ENCODE measurements at regions not wholly inside any gene's neighbourhood (a gene's known extent, or its start where the extent isn't known, plus 50 kb on each side); places are given as distances from the start of the nearest gene placed in this dataset.

GRCh38 chr7:118328505-118329211 lies 104.2 kb downstream of the ANKRD7 start:
- no peaks in the 10 kb centered on the region for H3K36me3 ChIP-seq (ENCODE audit: control insufficient read depth in 1 of 2, insufficient read depth in 2 of 2, low read length in 2 of 2)
- no peak overlapping the region for H3K27ac ChIP-seq (ENCODE audit: low read length)
- no peak overlapping the region for H3K4me3 ChIP-seq (ENCODE audit: low read depth in 1 of 2, low read length in 2 of 2)
- H3K9me3 ChIP-seq (ENCODE audit: control insufficient read depth in 1 of 2, low read length in 2 of 2): no peaks in the 10 kb centered on the region
- H3K27me3 ChIP-seq (ENCODE audit: low read depth, low read length): no peaks in the 10 kb centered on the region
- H3K4me1 ChIP-seq (ENCODE audit: control insufficient read depth in 1 of 2, insufficient read depth in 2 of 2, low read length in 2 of 2): no peaks in the 10 kb centered on the region

- Histone ChIP-seq H3K4me1 (ENCODE audit: control insufficient read depth in 1 of 2, insufficient read depth in 2 of 2, low read length in 2 of 2) (no peaks in the 10 kb centered on the region), H3K27me3 (ENCODE audit: low read depth, low read length) (no peaks in the 10 kb centered on the region), H3K27ac (ENCODE audit: low read length) (no peak overlapping the region)
Measured at GRCh38 chr7:118330388-118330787, 105.9 kb downstream of the ANKRD7 start.

GRCh38 chr7:118346748-118347147 lies 122.2 kb downstream of the ANKRD7 start:
- Histone ChIP-seq H3K9me3 (ENCODE audit: control insufficient read depth in 1 of 2, low read length in 2 of 2) (no peaks in the 10 kb centered on the region), H3K4me1 (ENCODE audit: control insufficient read depth in 1 of 2, insufficient read depth in 2 of 2, low read length in 2 of 2) (no peaks in the 10 kb centered on the region), H3K36me3 (ENCODE audit: control insufficient read depth in 1 of 2, insufficient read depth in 2 of 2, low read length in 2 of 2) (no peaks in the 10 kb centered on the region), H3K27ac (ENCODE audit: low read length) (no peak overlapping the region), H3K27me3 (ENCODE audit: low read depth, low read length) (no peaks in the 10 kb centered on the region), H3K4me3 (ENCODE audit: low read depth in 1 of 2, low read length in 2 of 2) (no peak overlapping the region)

More at GRCh38 chr7:118330388-118330787, 105.9 kb downstream of the ANKRD7 start:
- no peaks in the 10 kb centered on the region for H3K36me3 ChIP-seq (ENCODE audit: control insufficient read depth in 1 of 2, insufficient read depth in 2 of 2, low read length in 2 of 2)
- no peak overlapping the region for H3K4me3 ChIP-seq (ENCODE audit: low read depth in 1 of 2, low read length in 2 of 2)
- H3K9me3 ChIP-seq (ENCODE audit: control insufficient read depth in 1 of 2, low read length in 2 of 2): no peaks in the 10 kb centered on the region

- Histone ChIP-seq H3K36me3 (ENCODE audit: control insufficient read depth in 1 of 2, insufficient read depth in 2 of 2, low read length in 2 of 2) (no peaks in the 10 kb centered on the region), H3K27me3 (ENCODE audit: low read depth, low read length) (no peaks in the 10 kb centered on the region), H3K4me3 (ENCODE audit: low read depth in 1 of 2, low read length in 2 of 2) (no peak overlapping the region), H3K4me1 (ENCODE audit: control insufficient read depth in 1 of 2, insufficient read depth in 2 of 2, low read length in 2 of 2) (no peaks in the 10 kb centered on the region), H3K27ac (ENCODE audit: low read length) (no peak overlapping the region), H3K9me3 (ENCODE audit: control insufficient read depth in 1 of 2, low read length in 2 of 2) (no peaks in the 10 kb centered on the region)
Measured at GRCh38 chr7:118349604-118350003, 125.1 kb downstream of the ANKRD7 start.

- H3K9me3 ChIP-seq (ENCODE audit: control insufficient read depth in 1 of 2, low read length in 2 of 2): no peaks in the 10 kb centered on the region
- no peaks in the 10 kb centered on the region for H3K27me3 ChIP-seq (ENCODE audit: low read depth, low read length)
- no peaks in the 10 kb centered on the region for H3K4me1 ChIP-seq (ENCODE audit: control insufficient read depth in 1 of 2, insufficient read depth in 2 of 2, low read length in 2 of 2)
- H3K4me3 ChIP-seq (ENCODE audit: low read depth in 1 of 2, low read length in 2 of 2): no peak overlapping the region
- H3K27ac ChIP-seq (ENCODE audit: low read length): no peak overlapping the region
- H3K36me3 ChIP-seq (ENCODE audit: control insufficient read depth in 1 of 2, insufficient read depth in 2 of 2, low read length in 2 of 2): no peaks in the 10 kb centered on the region
Measured at GRCh38 chr7:118350260-118350659, 125.8 kb downstream of the ANKRD7 start.

- Histone ChIP-seq H3K27ac (ENCODE audit: low read length) (no peak overlapping the region), H3K9me3 (ENCODE audit: control insufficient read depth in 1 of 2, low read length in 2 of 2) (peaks cover 0 to 3% of the 10 kb centered on the region in 2 donors), H3K36me3 (ENCODE audit: control insufficient read depth in 1 of 2, insufficient read depth in 2 of 2, low read length in 2 of 2) (no peaks in the 10 kb centered on the region), H3K4me1 (ENCODE audit: control insufficient read depth in 1 of 2, insufficient read depth in 2 of 2, low read length in 2 of 2) (no peaks in the 10 kb centered on the region), H3K4me3 (ENCODE audit: low read depth in 1 of 2, low read length in 2 of 2) (no peak overlapping the region), H3K27me3 (ENCODE audit: low read depth, low read length) (no peaks in the 10 kb centered on the region)
Measured at GRCh38 chr7:118352867-118353453, 128.5 kb downstream of the ANKRD7 start.

- no peaks in the 10 kb centered on the region for H3K4me1 ChIP-seq (ENCODE audit: control insufficient read depth in 1 of 2, insufficient read depth in 2 of 2, low read length in 2 of 2)
- no peaks in the 10 kb centered on the region for H3K9me3 ChIP-seq (ENCODE audit: control insufficient read depth in 1 of 2, low read length in 2 of 2)
Measured at GRCh38 chr7:118366363-118366762, 141.9 kb downstream of the ANKRD7 start.

GRCh38 chr7:118368958-118369357 lies 144.5 kb downstream of the ANKRD7 start:
- H3K4me3 ChIP-seq (ENCODE audit: low read depth in 1 of 2, low read length in 2 of 2): no peak overlapping the region
- no peaks in the 10 kb centered on the region for H3K9me3 ChIP-seq (ENCODE audit: control insufficient read depth in 1 of 2, low read length in 2 of 2)
- no peak overlapping the region for H3K27ac ChIP-seq (ENCODE audit: low read length)
- no peaks in the 10 kb centered on the region for H3K4me1 ChIP-seq (ENCODE audit: control insufficient read depth in 1 of 2, insufficient read depth in 2 of 2, low read length in 2 of 2)
- no peaks in the 10 kb centered on the region for H3K27me3 ChIP-seq (ENCODE audit: low read depth, low read length)
- H3K36me3 ChIP-seq (ENCODE audit: control insufficient read depth in 1 of 2, insufficient read depth in 2 of 2, low read length in 2 of 2): no peaks in the 10 kb centered on the region

More at GRCh38 chr7:118366363-118366762, 141.9 kb downstream of the ANKRD7 start:
- Histone ChIP-seq H3K4me3 (ENCODE audit: low read depth in 1 of 2, low read length in 2 of 2) (no peak overlapping the region), H3K27ac (ENCODE audit: low read length) (no peak overlapping the region), H3K36me3 (ENCODE audit: control insufficient read depth in 1 of 2, insufficient read depth in 2 of 2, low read length in 2 of 2) (no peaks in the 10 kb centered on the region), H3K27me3 (ENCODE audit: low read depth, low read length) (no peaks in the 10 kb centered on the region)

GRCh38 chr7:118369987-118370386 lies 145.5 kb downstream of the ANKRD7 start:
- Histone ChIP-seq H3K9me3 (ENCODE audit: control insufficient read depth in 1 of 2, low read length in 2 of 2) (no peaks in the 10 kb centered on the region), H3K27ac (ENCODE audit: low read length) (no peak overlapping the region), H3K27me3 (ENCODE audit: low read depth, low read length) (no peaks in the 10 kb centered on the region), H3K36me3 (ENCODE audit: control insufficient read depth in 1 of 2, insufficient read depth in 2 of 2, low read length in 2 of 2) (no peaks in the 10 kb centered on the region), H3K4me3 (ENCODE audit: low read depth in 1 of 2, low read length in 2 of 2) (no peak overlapping the region), H3K4me1 (ENCODE audit: control insufficient read depth in 1 of 2, insufficient read depth in 2 of 2, low read length in 2 of 2) (no peaks in the 10 kb centered on the region)

GRCh38 chr7:118372530-118372929 lies 148.0 kb downstream of the ANKRD7 start:
- no peaks in the 10 kb centered on the region for H3K27me3 ChIP-seq (ENCODE audit: low read depth, low read length)
- no peaks in the 10 kb centered on the region for H3K4me1 ChIP-seq (ENCODE audit: control insufficient read depth in 1 of 2, insufficient read depth in 2 of 2, low read length in 2 of 2)
- H3K4me3 ChIP-seq (ENCODE audit: low read depth in 1 of 2, low read length in 2 of 2): no peak overlapping the region
- no peaks in the 10 kb centered on the region for H3K36me3 ChIP-seq (ENCODE audit: control insufficient read depth in 1 of 2, insufficient read depth in 2 of 2, low read length in 2 of 2)
- no peak overlapping the region for H3K27ac ChIP-seq (ENCODE audit: low read length)
- H3K9me3 ChIP-seq (ENCODE audit: control insufficient read depth in 1 of 2, low read length in 2 of 2): no peaks in the 10 kb centered on the region

- H3K4me3 ChIP-seq (ENCODE audit: low read depth in 1 of 2, low read length in 2 of 2): no peak overlapping the region
Measured at GRCh38 chr7:118389629-118390028, 165.1 kb downstream of the ANKRD7 start.

GRCh38 chr7:118404211-118404610 lies 179.7 kb downstream of the ANKRD7 start:
- no peaks in the 10 kb centered on the region for H3K4me1 ChIP-seq (ENCODE audit: control insufficient read depth in 1 of 2, insufficient read depth in 2 of 2, low read length in 2 of 2)
- H3K9me3 ChIP-seq (ENCODE audit: control insufficient read depth in 1 of 2, low read length in 2 of 2): no peaks in the 10 kb centered on the region
- no peak overlapping the region for H3K27ac ChIP-seq (ENCODE audit: low read length)
- H3K27me3 ChIP-seq (ENCODE audit: low read depth, low read length): no peaks in the 10 kb centered on the region
- H3K36me3 ChIP-seq (ENCODE audit: control insufficient read depth in 1 of 2, insufficient read depth in 2 of 2, low read length in 2 of 2): no peaks in the 10 kb centered on the region
- no peak overlapping the region for H3K4me3 ChIP-seq (ENCODE audit: low read depth in 1 of 2, low read length in 2 of 2)

More at GRCh38 chr7:118389629-118390028, 165.1 kb downstream of the ANKRD7 start:
- no peaks in the 10 kb centered on the region for H3K27me3 ChIP-seq (ENCODE audit: low read depth, low read length)
- H3K9me3 ChIP-seq (ENCODE audit: control insufficient read depth in 1 of 2, low read length in 2 of 2): no peaks in the 10 kb centered on the region
- H3K27ac ChIP-seq (ENCODE audit: low read length): no peak overlapping the region
- no peaks in the 10 kb centered on the region for H3K4me1 ChIP-seq (ENCODE audit: control insufficient read depth in 1 of 2, insufficient read depth in 2 of 2, low read length in 2 of 2)
- no peaks in the 10 kb centered on the region for H3K36me3 ChIP-seq (ENCODE audit: control insufficient read depth in 1 of 2, insufficient read depth in 2 of 2, low read length in 2 of 2)
